ENCODE measurements at regions not wholly inside any gene's neighbourhood (a gene's known extent, or its start where the extent isn't known, plus 50 kb on each side); places are given as distances from the start of the nearest gene placed in this dataset.

- Histone ChIP-seq H3K27ac (no peak overlapping the region), H3K9me3 (ENCODE audit: low read depth) (no peaks in the 10 kb centered on the region), H3K4me1 (ENCODE audit: low read depth) (no peaks in the 10 kb centered on the region), H3K36me3 (no peaks in the 10 kb centered on the region), H3K4me3 (no peak overlapping the region), H3K27me3 (no peaks in the 10 kb centered on the region)
- no peak for DNase-seq (ENCODE audit: low read depth in 1 of 2, low spot score in 1 of 2)
- TF ChIP-seq CTCF (IDR thresholded peaks at IDR 0.05; ENCODE audit: low read depth, low read length), result no peak
These were observed 2069.6 kb upstream of the CELF4 start for GRCh38 chr18:39635192-39635591.

- TF ChIP-seq CTCF (IDR thresholded peaks at IDR 0.05; ENCODE audit: low read depth, low read length), result no peak
- H3K9me3 ChIP-seq (ENCODE audit: low read depth), result no peaks in the 10 kb centered on the region
- no peaks in the 10 kb centered on the region for H3K27me3 ChIP-seq
- no peaks in the 10 kb centered on the region for H3K4me1 ChIP-seq (ENCODE audit: low read depth)
- no peak overlapping the region for H3K4me3 ChIP-seq
- no peaks in the 10 kb centered on the region for H3K36me3 ChIP-seq
- DNase-seq (ENCODE audit: low read depth in 1 of 2, low spot score in 1 of 2), result peak in 1 of 2 donors; percentile 12
- H3K27ac ChIP-seq, result no peak overlapping the region
These were observed 2062.3 kb upstream of the CELF4 start for GRCh38 chr18:39627936-39628335.

- H3K9me3 ChIP-seq (ENCODE audit: low read depth), result no peaks in the 10 kb centered on the region
- H3K27me3 ChIP-seq, result no peaks in the 10 kb centered on the region
- H3K4me1 ChIP-seq (ENCODE audit: low read depth), result no peaks in the 10 kb centered on the region
- TF ChIP-seq CTCF (IDR thresholded peaks at IDR 0.05; ENCODE audit: low read depth, low read length), result no peak
- no peaks in the 10 kb centered on the region for H3K36me3 ChIP-seq
- DNase-seq (ENCODE audit: low read depth in 1 of 2, low spot score in 1 of 2), result peak in 1 of 2 donors; percentile 42
- H3K27ac ChIP-seq, result no peak overlapping the region
- H3K4me3 ChIP-seq, result no peak overlapping the region
These were observed 2059.4 kb upstream of the CELF4 start for GRCh38 chr18:39624961-39625360.

- no peaks in the 10 kb centered on the region for H3K36me3 ChIP-seq
- no peaks in the 10 kb centered on the region for H3K9me3 ChIP-seq (ENCODE audit: low read depth)
- no peak overlapping the region for H3K27ac ChIP-seq
- DNase-seq (ENCODE audit: low read depth in 1 of 2, low spot score in 1 of 2), result peak in 1 of 2 donors; percentile 49
- no peak for TF ChIP-seq CTCF (IDR thresholded peaks at IDR 0.05; ENCODE audit: low read depth, low read length)
- no peaks in the 10 kb centered on the region for H3K4me1 ChIP-seq (ENCODE audit: low read depth)
- H3K4me3 ChIP-seq, result no peak overlapping the region
- no peaks in the 10 kb centered on the region for H3K27me3 ChIP-seq
These were observed 2056.8 kb upstream of the CELF4 start for GRCh38 chr18:39622431-39622830.

- Histone ChIP-seq H3K4me3 (no peak overlapping the region), H3K27me3 (no peaks in the 10 kb centered on the region), H3K4me1 (ENCODE audit: low read depth) (no peaks in the 10 kb centered on the region), H3K9me3 (ENCODE audit: low read depth) (no peaks in the 10 kb centered on the region), H3K36me3 (no peaks in the 10 kb centered on the region), H3K27ac (no peak overlapping the region)
- TF ChIP-seq CTCF (IDR thresholded peaks at IDR 0.05; ENCODE audit: low read depth, low read length), result no peak
- DNase-seq (ENCODE audit: low read depth in 1 of 2, low spot score in 1 of 2), result peak in 1 of 2 donors; percentile 50
These were observed 2055.1 kb upstream of the CELF4 start for GRCh38 chr18:39620551-39621168.

Measured in cardiac muscle cell (in vitro differentiated cells and primary cell).